Activated CD4-positive, alpha-beta T cell treated with anti-CD3 and anti-CD28 coated beads for 1 hour (primary cell): ENCODE measurements at regions not wholly inside any gene's neighbourhood (a gene's known extent, or its start where the extent isn't known, plus 50 kb on each side); places are given as distances from the start of the nearest gene placed in this dataset.

Experiments used
- DNase-seq: peaks from one replicate; pipeline ENCODE4 v3.0.0-alpha.2; 2020

DNA sequence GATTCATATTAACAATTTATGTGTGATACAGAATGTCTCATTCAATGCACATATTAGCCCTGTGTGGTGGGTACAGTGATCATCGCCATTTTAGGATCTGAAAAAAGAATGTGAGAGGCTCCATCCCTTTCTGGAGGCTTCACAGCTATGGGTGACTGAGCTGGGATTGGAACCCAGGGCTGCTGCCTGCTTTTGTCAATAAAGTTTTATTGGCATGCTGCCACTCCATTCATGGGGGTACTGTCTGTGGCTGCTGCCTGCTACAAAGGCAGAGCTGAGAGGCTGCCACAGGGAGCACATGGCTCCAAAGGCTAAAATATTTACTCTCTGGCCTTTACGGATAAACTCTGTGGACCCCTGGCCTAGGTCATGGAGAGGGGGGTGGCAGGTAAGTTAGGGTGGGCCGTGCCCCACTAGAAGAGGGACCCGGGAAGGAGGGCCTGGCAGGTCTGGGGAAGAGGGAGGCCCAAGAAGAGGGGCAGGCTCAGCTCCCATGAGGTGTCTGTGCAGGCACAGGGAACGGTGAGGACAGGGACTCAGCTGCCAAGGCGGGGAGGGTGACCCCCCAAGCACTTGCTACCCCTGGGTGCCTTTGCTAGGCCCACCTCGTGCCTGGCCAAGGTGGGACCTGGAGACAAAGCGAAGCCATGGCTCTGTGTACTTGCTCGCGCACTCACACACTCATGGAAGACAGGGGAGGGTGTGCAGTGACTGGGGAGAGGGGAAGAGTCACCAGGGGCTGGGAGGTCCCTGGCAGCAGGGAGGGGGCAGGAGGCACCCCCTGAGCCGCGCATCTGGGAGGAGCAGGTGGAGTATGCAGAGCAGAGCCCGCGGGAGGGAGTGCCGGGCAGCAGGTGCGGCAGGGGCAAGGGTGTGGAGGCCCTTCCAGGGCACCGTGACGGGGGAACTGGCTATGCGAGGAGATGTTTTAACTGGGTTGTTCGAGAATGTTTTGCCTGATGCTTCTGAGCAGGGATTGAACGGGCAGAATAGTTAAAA lies 335.3 kb downstream of the CTTN start:
- no peak for DNase-seq

DNA sequence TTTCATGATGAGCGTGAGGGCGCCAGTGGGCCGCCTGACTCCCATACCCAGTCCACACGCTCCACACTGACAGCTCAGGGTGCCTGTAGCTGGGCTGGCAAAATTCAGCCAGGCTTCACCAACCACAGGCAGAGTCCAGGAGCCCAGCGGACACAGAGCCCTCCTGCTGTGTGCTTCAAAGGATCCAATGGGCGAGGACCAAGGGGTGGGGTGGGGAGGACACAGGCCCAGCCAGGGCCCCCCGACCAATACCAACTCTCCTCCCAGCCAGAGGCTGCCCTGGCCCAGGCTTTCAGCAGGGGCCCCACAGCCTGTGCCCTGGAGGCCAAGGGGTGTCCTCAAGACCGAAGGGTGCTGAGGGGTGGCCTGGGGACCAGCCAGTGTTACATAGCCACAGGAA lies 336.1 kb downstream of the CTTN start:
- no peak for DNase-seq

- no peak for DNase-seq
Measured at GRCh38 chr11:70734911-70735310, 336.6 kb downstream of the CTTN start.

DNA sequence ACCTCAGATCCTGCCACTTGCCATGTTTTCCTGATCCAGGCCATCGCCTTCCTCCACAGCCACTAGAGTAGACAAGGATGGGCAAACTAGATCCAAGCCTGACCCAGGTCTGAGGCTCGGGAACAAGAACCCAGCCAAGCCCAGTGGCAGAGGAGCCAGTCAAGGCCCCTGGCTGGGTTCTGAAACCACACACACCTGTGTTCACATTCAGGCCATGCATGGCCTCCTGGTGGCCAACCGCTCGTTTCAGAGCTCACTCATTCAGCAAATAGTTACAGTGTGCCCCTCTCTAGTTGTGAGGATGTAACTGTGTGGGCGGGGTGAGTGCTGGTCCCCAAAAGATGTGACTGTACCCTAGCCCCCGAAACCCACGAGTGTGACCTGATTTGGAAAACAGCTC lies 337.6 kb downstream of the CTTN start:
- DNase-seq: no peak

- no peak for DNase-seq
Measured at GRCh38 chr11:70736461-70736860, 338.1 kb downstream of the CTTN start.

- no peak for DNase-seq
Measured at GRCh38 chr11:70736937-70737640, 338.8 kb downstream of the CTTN start.

DNA sequence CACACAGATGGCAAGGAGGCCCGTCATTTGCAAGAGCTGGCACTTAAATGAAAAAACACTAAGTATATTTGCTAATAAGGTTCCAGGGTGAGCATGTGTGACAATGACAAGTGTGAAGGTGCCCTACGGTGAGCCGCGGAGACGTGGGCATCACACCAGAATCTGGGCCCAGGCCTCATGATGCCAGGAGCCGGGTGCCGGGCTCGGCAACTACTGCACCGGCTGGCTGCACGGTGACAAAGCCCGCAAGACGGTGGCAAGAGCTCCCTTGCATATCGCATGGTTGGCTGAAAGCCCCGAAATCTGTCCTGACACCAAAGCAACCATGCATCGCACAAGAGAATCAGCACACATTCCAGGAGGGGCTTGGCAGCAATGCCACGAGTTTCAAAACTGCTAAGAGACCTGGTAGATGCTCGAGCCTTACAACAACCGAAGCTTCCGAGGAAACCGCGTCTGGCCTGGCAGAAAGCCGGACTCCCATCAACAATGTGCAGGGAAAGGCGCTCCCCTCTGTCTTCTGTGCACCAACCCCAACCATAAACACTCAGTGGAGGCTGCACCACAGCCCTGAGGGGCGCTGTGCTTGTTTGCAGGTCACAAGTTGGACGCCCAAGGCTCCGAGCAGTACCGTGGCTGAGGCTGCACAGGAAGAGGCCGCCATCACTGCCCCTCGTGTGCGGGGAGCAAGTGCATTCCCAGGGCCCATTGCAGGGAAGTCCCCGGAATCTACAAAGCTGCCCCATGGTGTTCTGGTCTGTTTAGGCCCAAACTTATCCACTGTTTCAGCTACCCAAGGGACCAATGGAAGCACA lies 339.7 kb downstream of the CTTN start:
- DNase-seq: no peak

- DNase-seq: no peak
Measured at GRCh38 chr11:70738661-70739060, 340.3 kb downstream of the CTTN start.

- DNase-seq: no peak
Measured at GRCh38 chr11:70739091-70739490, 340.8 kb downstream of the CTTN start.

- no peak for DNase-seq
Measured at GRCh38 chr11:70739811-70740487, 341.6 kb downstream of the CTTN start.

DNA sequence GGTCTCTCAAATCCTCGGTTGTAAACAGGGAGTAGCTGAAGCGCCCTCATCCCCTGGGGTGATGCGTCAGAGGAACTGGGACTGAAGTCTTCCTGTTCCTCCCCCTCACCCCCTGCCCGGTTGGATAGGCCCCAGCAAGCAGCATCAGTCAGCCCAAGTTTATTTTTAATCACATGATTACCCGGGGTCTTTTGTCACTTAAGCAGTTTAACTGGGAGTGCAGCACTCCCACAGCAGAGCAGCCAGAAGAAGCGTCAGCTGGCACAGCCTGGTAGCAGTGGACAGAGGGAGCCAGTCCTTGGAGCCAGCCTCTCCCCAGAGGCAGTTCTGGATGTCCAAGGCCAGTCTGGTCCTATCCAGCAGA lies 342.1 kb downstream of the CTTN start:
- no peak for DNase-seq

- no peak for DNase-seq
Measured at GRCh38 chr11:70741085-70741484, 342.8 kb downstream of the CTTN start.

DNA sequence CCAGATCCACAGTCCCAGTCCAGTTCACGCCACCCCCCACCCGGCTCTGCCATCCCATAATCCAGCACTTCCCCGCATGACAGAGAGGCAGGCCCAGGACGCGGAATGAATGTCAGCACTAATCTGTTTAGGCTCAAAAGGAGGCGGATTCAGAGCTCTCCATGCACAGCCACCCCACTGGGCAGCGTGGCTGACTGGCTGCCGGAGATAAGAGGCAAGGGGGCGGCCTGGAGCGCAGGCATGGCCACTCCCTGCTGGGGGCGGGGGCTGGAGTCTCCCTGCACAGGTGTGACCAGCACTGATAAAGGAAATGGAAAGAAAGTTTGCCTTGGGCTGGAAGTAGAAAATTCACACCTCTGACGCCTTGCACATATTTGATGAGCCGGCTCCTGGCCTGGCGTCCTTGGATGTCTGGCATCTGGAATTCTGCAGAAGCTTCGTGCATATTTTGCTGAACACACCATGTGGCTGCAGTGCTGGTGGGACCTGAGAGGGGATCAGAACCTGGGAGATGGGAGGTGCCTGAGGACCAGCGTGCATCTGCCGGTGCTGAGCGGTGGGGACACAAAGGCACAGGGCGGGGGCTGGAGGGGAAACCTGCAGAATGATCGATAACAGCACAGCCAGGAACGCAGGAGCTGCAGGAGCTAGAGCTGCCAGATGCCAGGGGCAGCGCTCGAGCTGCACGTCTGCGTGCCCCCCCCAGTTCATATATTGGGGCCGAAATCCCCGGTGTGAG lies 344.4 kb downstream of the CTTN start:
- DNase-seq: no peak

DNA sequence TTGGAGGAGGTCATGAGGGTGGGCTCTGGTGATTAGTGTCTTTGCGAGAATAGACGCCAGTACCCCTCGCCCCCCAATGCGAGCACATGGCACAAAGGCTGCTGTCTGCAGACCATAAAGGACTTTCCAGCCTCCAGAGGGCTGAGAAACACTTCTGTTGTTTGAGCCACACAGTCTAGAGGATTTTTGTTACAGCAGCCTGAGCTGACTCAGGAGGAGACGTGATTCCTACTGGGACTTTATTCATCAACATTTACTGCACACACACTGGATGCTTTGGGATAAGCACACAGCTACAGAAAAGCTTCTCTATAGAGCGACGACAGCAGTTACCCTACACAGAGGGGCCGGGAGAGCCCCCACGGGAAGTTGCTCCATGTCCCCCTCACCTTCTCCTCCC lies 345.0 kb downstream of the CTTN start:
- DNase-seq: no peak

DNA sequence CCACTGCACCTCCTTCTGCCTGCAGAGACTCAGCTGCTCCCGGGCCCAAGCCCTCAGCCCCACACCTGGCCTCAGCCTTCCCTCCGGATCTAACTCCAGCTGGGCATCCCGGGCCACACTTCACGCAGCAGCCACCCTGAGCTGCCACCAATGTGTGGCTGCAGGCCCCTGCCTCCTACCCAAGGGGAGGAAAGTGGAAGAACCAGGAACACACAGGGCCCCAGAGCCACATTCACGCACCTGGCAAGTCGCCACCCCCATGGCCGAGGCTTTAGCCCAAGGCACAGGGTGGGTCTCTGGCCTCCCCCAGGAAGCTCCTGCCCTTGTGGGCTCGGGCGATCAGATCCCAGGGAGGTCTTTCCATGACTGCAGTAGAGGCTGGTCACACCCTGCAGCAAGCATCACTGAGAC lies 345.6 kb downstream of the CTTN start:
- DNase-seq: no peak

- DNase-seq: no peak
Measured at GRCh38 chr11:70744396-70745185, 346.3 kb downstream of the CTTN start.

- no peak for DNase-seq
Measured at GRCh38 chr11:70745451-70745850, 347.1 kb downstream of the CTTN start.

DNA sequence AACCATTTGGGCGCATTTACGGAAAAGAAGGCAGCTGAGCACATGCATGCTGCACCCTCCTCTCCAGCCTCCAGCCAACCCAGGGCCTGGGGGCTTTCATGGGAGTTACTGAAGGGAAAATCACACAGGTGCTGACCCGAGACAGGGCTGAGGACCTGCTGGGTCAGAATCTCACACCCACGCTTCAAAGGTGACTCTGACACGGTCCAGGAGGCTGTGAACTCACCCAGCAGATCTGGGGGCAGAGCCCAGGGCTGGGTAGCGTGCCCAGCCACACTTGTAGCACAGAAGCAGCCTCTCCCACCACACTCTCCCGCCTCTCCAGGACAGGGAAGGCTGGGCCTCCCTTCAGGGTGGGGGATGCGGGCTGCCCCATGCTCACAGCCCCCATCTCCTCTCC lies 347.6 kb downstream of the CTTN start:
- no peak for DNase-seq

- no peak for DNase-seq
Measured at GRCh38 chr11:70746351-70746750, 348.0 kb downstream of the CTTN start.

DNA sequence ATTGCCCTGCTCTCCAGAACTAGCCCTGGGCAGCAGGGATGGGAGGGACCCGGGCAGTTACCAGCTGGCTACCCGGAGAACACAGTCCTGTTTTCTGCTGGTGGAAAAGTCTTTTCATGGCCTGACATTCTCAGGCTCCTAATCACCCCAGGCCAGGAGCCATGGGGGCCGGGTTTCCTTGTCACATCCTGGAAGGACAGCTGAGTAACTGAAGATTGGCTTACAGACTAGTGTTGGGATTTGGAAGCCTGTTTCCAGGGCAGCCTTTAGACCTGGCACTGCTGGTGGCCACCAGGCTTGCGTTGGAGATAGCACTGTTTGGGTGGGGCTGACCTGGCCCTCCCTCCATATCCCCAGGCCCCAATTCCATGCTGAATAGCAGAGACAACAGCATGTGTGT lies 349.0 kb downstream of the CTTN start:
- DNase-seq: no peak

- DNase-seq: no peak
Measured at GRCh38 chr11:70747921-70748320, 349.6 kb downstream of the CTTN start.
